Stomach (tissue), 8 donors: ENCODE measurements at regions not wholly inside any gene's neighbourhood (a gene's known extent, or its start where the extent isn't known, plus 50 kb on each side); places are given as distances from the start of the nearest gene placed in this dataset.

Source experiments
- DNase-seq, 2 donors: peaks; one replicate each; pipeline versions ENCODE4 v3.0.0 to v3.0.0-alpha.2; 2013 to 2019
- H3K27ac ChIP-seq, 5 donors: fragments of 200-600 bp in 4 of 5; sonication (generic) in 4 of 5; one replicate each; pipeline ENCODE4 v1.5.1; 2013 to 2019; ENCODE audit warnings: mild to moderate bottlenecking in 1 of 5, moderate library complexity in 1 of 5
- H3K27me3 ChIP-seq, 3 donors: fragments of 200-600 bp; sonication (generic); one replicate each; pipeline ENCODE4 v1.5.1; 2017 to 2019; ENCODE audit warnings: mixed run types in 1 of 3
- H3K36me3 ChIP-seq, 4 donors: fragments of 200-600 bp; sonication (generic); 1 replicate in 3 of 4; 2 replicates in 1 of 4; pipeline ENCODE4 v1.5.1; 2016 to 2019
- H3K4me1 ChIP-seq, 4 donors: fragments of 200-600 bp; sonication (generic); one replicate each; pipeline ENCODE4 v1.5.1; 2016 to 2019
- H3K4me3 ChIP-seq, 4 donors: fragments of 200-600 bp; sonication (generic) in 3 of 4; one replicate each; pipeline ENCODE4 v1.5.1; 2016 to 2019; ENCODE audit warnings: mild to moderate bottlenecking in 1 of 4
- H3K9me3 ChIP-seq, 4 donors: fragments of 200-600 bp; sonication (generic); one replicate each; pipeline ENCODE4 v1.5.1; 2016 to 2019
- EP300 ChIP-seq: sonication (generic); formaldehyde crosslinking; IDR thresholded peaks from one replicate; pipeline ENCODE4 v1.6.1; 2017; ENCODE audit warnings: antibody characterized with exemption
- POLR2A ChIP-seq, 4 donors: fragments of 450-650 bp; IDR thresholded peaks; one replicate each; pipeline ENCODE4 v1.6.1; 2016; ENCODE audit warnings: antibody characterized with exemption in 4 of 4, control low read depth in 2 of 4, mild to moderate bottlenecking in 1 of 4, moderate library complexity in 1 of 4
- POLR2AphosphoS5 ChIP-seq, 3 donors: sonication (generic); formaldehyde crosslinking; IDR thresholded peaks; one replicate each; pipeline ENCODE4 v1.6.1; 2016; ENCODE audit warnings: antibody characterized with exemption in 3 of 3
- WGBS, 5 donors: extraction: QIAGEN DNeasy Blood & Tissue Kit in 3 of 5; methylation state at CpG; one replicate each; pipeline versions ENCODE4 v1.1.5 to v1.1.7; 2013 to 2018; 5-methylcytosine and 5-hydroxymethylcytosine counted together
- intact Hi-C: fragments of 100-400 bp; cut with DNase I; formaldehyde crosslinking; loops from one replicate; pipeline ENCODE4 v1.15.1; 2023; ENCODE audit warnings: low total_unique reads
- TF ChIP-seq, protein P1 (sequence below), 7 experiments: fragments of 450-650 bp in 4 of 7; fragments of 200-600 bp in 3 of 7; sonication (generic) in 3 of 7; IDR thresholded peaks; one replicate each; pipeline ENCODE4 v1.5.1; 2016 to 2019; ENCODE audit warnings: antibody characterized with exemption in 7 of 7, control low read depth in 2 of 7, mild to moderate bottlenecking in 1 of 7
- donor health status: healthy with polysubstance abuse.
- donor health status: Bipolar disorder and iron deficiency.
- donor health status: healthy.

- intact Hi-C loops: no loop called here
- TF ChIP-seq EP300 (no peak), POLR2A (IDR thresholded peaks at IDR 0.05) (no peak), POLR2AphosphoS5 (IDR thresholded peaks at IDR 0.05) (no peak)
- TF ChIP-seq, protein P1, sequence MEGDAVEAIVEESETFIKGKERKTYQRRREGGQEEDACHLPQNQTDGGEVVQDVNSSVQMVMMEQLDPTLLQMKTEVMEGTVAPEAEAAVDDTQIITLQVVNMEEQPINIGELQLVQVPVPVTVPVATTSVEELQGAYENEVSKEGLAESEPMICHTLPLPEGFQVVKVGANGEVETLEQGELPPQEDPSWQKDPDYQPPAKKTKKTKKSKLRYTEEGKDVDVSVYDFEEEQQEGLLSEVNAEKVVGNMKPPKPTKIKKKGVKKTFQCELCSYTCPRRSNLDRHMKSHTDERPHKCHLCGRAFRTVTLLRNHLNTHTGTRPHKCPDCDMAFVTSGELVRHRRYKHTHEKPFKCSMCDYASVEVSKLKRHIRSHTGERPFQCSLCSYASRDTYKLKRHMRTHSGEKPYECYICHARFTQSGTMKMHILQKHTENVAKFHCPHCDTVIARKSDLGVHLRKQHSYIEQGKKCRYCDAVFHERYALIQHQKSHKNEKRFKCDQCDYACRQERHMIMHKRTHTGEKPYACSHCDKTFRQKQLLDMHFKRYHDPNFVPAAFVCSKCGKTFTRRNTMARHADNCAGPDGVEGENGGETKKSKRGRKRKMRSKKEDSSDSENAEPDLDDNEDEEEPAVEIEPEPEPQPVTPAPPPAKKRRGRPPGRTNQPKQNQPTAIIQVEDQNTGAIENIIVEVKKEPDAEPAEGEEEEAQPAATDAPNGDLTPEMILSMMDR (IDR thresholded peaks at IDR 0.05): no peak
- Histone ChIP-seq H3K36me3 (no peaks in the 10 kb centered on the region), H3K4me3 (no peak overlapping the region), H3K27me3 (no peaks in the 10 kb centered on the region), H3K27ac (no peak overlapping the region), H3K9me3 (no peaks in the 10 kb centered on the region), H3K4me1 (peaks cover 0 to 4% (median 0%) of the 10 kb centered on the region in 4 donors)
- WGBS, 5 donors: 73 to 79% (median 75%) methylated on average over 6 of the region's 6 CpGs
- no peak for DNase-seq
Measured at GRCh38 chr9:7259544-7260241, 501.9 kb downstream of the KDM4C start.

GRCh38 chr9:7258688-7259396, 501.1 kb downstream of the KDM4C start:
- 22 to 44% (median 36%) methylated on average over 3 of the region's 3 CpGs for WGBS, 5 donors
- Histone ChIP-seq H3K4me3 (no peak overlapping the region), H3K36me3 (no peaks in the 10 kb centered on the region), H3K27me3 (no peaks in the 10 kb centered on the region), H3K27ac (no peak overlapping the region), H3K4me1 (peaks cover 0 to 4% (median 0%) of the 10 kb centered on the region in 4 donors), H3K9me3 (no peaks in the 10 kb centered on the region)
- TF ChIP-seq POLR2A (IDR thresholded peaks at IDR 0.05) (no peak), EP300 (no peak), POLR2AphosphoS5 (IDR thresholded peaks at IDR 0.05) (no peak)
- TF ChIP-seq, protein P1 (IDR thresholded peaks at IDR 0.05): no peak
- DNase-seq: no peak
- intact Hi-C loops: no loop called here

GRCh38 chr9:7246917-7247522, 489.2 kb downstream of the KDM4C start:
- Histone ChIP-seq H3K9me3 (no peaks in the 10 kb centered on the region), H3K27ac (no peak overlapping the region), H3K4me3 (no peak overlapping the region), H3K36me3 (no peaks in the 10 kb centered on the region), H3K4me1 (no peaks in the 10 kb centered on the region), H3K27me3 (no peaks in the 10 kb centered on the region)
- no peak for DNase-seq
- intact Hi-C loops: no loop called here
- WGBS, 5 donors: 66 to 86% (median 78%) methylated on average over 3 of the region's 3 CpGs
- TF ChIP-seq POLR2A (IDR thresholded peaks at IDR 0.05) (no peak), EP300 (no peak), POLR2AphosphoS5 (IDR thresholded peaks at IDR 0.05) (no peak)
- TF ChIP-seq, protein P1 (IDR thresholded peaks at IDR 0.05): no peak

DNA sequence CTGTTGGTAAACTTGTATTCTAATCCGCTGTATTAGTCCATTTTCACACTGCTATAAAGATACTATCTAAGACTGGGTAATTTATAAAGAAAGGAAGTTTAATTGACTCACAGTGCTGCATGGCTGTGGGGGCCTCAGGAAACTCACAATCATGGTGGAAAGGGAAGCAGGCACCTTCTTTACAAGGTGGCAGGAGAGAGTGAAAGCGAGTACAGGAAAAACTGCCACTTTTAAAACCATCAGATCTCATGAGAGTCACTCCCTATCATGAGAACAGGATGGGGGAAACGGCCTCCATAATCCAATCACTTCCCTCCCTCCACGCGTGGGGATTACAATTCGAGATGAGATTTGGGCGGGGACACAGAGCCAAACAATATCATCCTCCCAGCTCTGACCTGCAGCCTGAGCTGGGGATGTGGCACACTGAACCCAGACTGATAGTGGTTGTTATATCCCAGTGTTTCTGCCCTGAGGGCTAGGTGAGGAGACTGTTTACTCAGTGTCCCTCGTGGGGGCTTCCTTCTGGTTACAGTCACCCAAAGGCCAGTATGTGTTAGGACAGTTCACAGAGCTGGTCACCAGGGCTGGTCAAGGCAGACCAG, 488.3 kb downstream of the KDM4C start:
- no peaks in the 10 kb centered on the region for H3K36me3 ChIP-seq
- intact Hi-C loops: no loop called here
- H3K27me3 ChIP-seq: no peaks in the 10 kb centered on the region
- 64 to 69% (median 67%) methylated on average over 8 of the region's 8 CpGs for WGBS, 5 donors
- H3K4me1 ChIP-seq: no peaks in the 10 kb centered on the region
- TF ChIP-seq EP300 (no peak), POLR2A (IDR thresholded peaks at IDR 0.05) (no peak), POLR2AphosphoS5 (IDR thresholded peaks at IDR 0.05) (no peak)
- TF ChIP-seq, protein P1 (IDR thresholded peaks at IDR 0.05): no peak
- no peaks in the 10 kb centered on the region for H3K9me3 ChIP-seq
- no peak overlapping the region for H3K4me3 ChIP-seq
- DNase-seq: no peak
- H3K27ac ChIP-seq: no peak overlapping the region
